ENCODE measurements at regions not wholly inside any gene's neighbourhood (a gene's known extent, or its start where the extent isn't known, plus 50 kb on each side); places are given as distances from the start of the nearest gene placed in this dataset.

DNA sequence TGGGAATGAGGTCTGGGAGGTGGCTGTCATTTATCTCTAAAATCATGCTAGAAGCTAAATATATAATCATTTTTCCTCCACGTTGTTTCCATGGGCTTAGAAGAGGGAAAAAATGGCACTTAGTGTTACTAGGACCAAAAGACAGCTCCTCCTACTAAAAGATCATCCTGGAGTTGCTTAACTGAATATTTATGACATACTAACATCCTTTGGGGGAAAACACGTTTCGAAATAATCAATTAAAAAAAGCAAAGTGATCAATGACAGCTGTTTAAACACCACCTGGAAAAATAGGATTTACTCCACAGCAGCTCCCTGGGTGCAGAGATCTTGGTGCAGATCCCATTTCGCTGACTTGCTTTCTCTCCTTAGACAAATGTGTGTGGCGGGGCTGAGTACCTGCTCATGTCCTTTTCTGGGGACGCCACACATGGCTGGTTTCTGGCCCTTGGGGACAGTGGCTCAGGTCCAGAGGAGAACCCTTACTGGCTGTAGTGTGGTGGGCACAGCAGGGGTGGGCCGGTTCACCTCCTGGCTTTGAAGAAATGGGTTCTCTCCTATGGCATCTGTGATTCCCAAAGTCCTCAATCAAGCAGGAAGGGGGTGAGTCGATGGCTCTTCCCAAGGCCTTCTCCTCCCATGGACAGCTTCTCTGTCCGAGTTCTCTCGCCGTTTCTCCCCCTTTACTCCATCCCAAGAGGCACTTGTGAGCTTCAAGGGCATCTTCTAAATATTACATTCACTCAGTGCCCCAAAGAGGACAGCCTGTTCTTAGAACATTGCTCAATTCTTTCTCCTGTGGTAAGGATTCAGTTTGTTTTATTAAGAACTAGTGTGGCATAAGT, 156.4 kb upstream of the KLF14 start:
- TF ChIP-seq CTCF (IDR thresholded peaks at IDR 0.05 in 4 of 5, conservative IDR thresholded peaks at IDR 0.05 in 1 of 5) (no peak), POLR2A (IDR thresholded peaks at IDR 0.05) (peak in 1 of 2 donors; percentile 7)

Measured in gastrocnemius medialis (tissue), 4 donors.